ENCODE measurements at regions not wholly inside any gene's neighbourhood (a gene's known extent, or its start where the extent isn't known, plus 50 kb on each side); places are given as distances from the start of the nearest gene placed in this dataset.

DNA sequence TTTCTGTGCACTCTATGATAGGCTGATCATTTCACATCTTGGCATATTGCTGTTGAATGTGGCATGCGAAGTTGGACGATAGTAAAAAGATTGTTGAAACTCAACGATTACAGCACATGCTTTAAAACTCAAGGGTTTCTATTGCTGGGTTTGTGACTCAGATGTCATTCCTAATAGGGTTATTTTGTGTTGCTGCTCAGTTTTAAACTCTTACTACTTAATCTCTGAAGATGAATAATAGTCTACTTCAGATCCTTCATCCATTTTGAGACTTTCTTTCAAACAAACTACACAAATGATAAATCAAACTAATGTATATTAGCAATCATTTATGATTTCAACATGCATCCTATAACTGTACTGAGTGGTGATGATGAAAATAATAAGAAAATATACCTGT, 71.3 kb upstream of the MBNL1 start:
- TF ChIP-seq CTCF (IDR thresholded peaks at IDR 0.05) (no peak), POLR2A (IDR thresholded peaks at IDR 0.05) (no peak)
